GM23338 (cell line): ENCODE measurements at regions not wholly inside any gene's neighbourhood (a gene's known extent, or its start where the extent isn't known, plus 50 kb on each side); places are given as distances from the start of the nearest gene placed in this dataset.

Experiments
- CREB1 ChIP-seq: fragments of 250-450 bp; sonication (Bioruptor Pico); IDR thresholded peaks from 2 replicates; pipeline ENCODE4 v1.5.0; 2020; ENCODE audit warnings: low read depth, mild to moderate bottlenecking, moderate library complexity
- ETS1 ChIP-seq: IDR thresholded peaks from 2 replicates; pipeline ENCODE4 v1.6.1; 2016; ENCODE audit warnings: antibody characterized with exemption
- EZH2 ChIP-seq: fragments of 200-600 bp; sonication (generic); IDR thresholded peaks from one replicate; pipeline ENCODE4 v1.8.0; 2017; ENCODE audit warnings: antibody characterized with exemption, mild to moderate bottlenecking, low read depth; ENCODE audit not compliant: unreplicated experiment
- EZH2phosphoT487 ChIP-seq: fragments of 200-600 bp; sonication (generic); IDR thresholded peaks from one replicate; pipeline ENCODE4 v1.8.1; 2018; ENCODE audit warnings: antibody characterized with exemption; ENCODE audit not compliant: unreplicated experiment
- JUNB ChIP-seq: IDR thresholded peaks from one replicate; pipeline ENCODE4 v1.6.1; 2016; ENCODE audit warnings: antibody characterized with exemption; ENCODE audit not compliant: unreplicated experiment
- NANOG ChIP-seq: IDR thresholded peaks from 2 replicates; pipeline ENCODE4 v1.6.1; 2016; ENCODE audit warnings: antibody characterized with exemption, borderline replicate concordance
- POLR2AphosphoS5 ChIP-seq: IDR thresholded peaks from 2 replicates; pipeline ENCODE4 v1.6.1; 2016; ENCODE audit warnings: antibody characterized with exemption, low read depth
- REST ChIP-seq: IDR thresholded peaks from one replicate; pipeline ENCODE4 v1.6.1; 2018; ENCODE audit warnings: antibody characterized with exemption; ENCODE audit not compliant: unreplicated experiment
- STAT1 ChIP-seq: IDR thresholded peaks from one replicate; pipeline ENCODE4 v1.6.1; 2016; ENCODE audit warnings: antibody characterized with exemption; ENCODE audit not compliant: unreplicated experiment
- ZNF114 ChIP-seq: fragments of 250-450 bp; sonication (Bioruptor Pico); IDR thresholded peaks from 2 replicates; pipeline ENCODE4 v1.5.0; 2020; ENCODE audit warnings: mild to moderate bottlenecking, moderate library complexity
- ZNF331 ChIP-seq: fragments of 250-450 bp; sonication (Bioruptor Pico); IDR thresholded peaks from 2 replicates; pipeline ENCODE4 v1.5.0; 2020; ENCODE audit warnings: low read depth, mild to moderate bottlenecking, moderate library complexity
- ZNF462 ChIP-seq: fragments of 250-450 bp; sonication (Bioruptor Pico); IDR thresholded peaks from 2 replicates; pipeline ENCODE4 v1.5.0; 2020; ENCODE audit warnings: mild to moderate bottlenecking, moderate library complexity
- TF ChIP-seq, protein P1 (sequence below), 2 experiments: fragments of 200-600 bp in 1 of 2; sonication (generic) in 1 of 2; conservative IDR thresholded peaks; 2 replicates each; pipeline versions ENCODE4 v1.5.1 to v1.6.1; 2016 to 2017; ENCODE audit warnings: antibody characterized with exemption in 2 of 2, low read depth in 2 of 2, mild to moderate bottlenecking in 2 of 2, moderate library complexity in 1 of 2

DNA sequence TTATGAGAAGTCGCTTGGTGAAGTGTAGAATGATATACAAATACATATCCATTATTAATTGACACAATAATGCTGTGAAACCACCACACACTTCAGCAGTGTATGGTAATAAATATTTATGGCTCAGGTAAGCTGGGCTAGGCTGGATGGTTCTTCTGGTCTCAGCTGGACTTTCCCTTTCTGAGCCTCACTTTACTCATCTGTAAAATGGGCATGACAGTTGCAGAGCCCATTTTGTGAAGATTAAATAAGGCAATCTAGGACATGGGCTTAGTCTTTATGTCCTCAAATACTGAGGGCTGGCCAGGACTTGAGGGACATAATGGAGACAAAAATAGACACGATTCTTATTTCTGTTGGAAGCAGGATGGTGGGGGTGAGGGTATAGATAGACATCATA, 196.1 kb downstream of the MIAT start:
- TF ChIP-seq, protein P1, sequence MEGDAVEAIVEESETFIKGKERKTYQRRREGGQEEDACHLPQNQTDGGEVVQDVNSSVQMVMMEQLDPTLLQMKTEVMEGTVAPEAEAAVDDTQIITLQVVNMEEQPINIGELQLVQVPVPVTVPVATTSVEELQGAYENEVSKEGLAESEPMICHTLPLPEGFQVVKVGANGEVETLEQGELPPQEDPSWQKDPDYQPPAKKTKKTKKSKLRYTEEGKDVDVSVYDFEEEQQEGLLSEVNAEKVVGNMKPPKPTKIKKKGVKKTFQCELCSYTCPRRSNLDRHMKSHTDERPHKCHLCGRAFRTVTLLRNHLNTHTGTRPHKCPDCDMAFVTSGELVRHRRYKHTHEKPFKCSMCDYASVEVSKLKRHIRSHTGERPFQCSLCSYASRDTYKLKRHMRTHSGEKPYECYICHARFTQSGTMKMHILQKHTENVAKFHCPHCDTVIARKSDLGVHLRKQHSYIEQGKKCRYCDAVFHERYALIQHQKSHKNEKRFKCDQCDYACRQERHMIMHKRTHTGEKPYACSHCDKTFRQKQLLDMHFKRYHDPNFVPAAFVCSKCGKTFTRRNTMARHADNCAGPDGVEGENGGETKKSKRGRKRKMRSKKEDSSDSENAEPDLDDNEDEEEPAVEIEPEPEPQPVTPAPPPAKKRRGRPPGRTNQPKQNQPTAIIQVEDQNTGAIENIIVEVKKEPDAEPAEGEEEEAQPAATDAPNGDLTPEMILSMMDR (conservative IDR thresholded peaks at IDR 0.05; ENCODE audit: low read depth in 2 of 2) = no peak
- TF ChIP-seq REST (no peak), POLR2AphosphoS5 (no peak), ETS1 (no peak), EZH2 (no peak), CREB1 (CRISPR knock-in tag) (no peak), EZH2phosphoT487 (no peak), ZNF331 (no peak), JUNB (no peak), ZNF462 (CRISPR knock-in tag) (no peak), STAT1 (no peak), ZNF114 (CRISPR knock-in tag) (no peak), NANOG (no peak)
